HG03354 (cell line): ENCODE measurements at regions not wholly inside any gene's neighbourhood (a gene's known extent, or its start where the extent isn't known, plus 50 kb on each side); places are given as distances from the start of the nearest gene placed in this dataset.

Experiments
- ATAC-seq: cut with Tn5 transposase; IDR thresholded peaks from one replicate; pipeline ENCODE4 v1.9.1; 2021; ENCODE audit warnings: mild to moderate bottlenecking; ENCODE audit not compliant: unreplicated experiment, poor library complexity, severe bottlenecking

GRCh38 chr12:126708492-126708896 is 1558.5 kb upstream of the TMEM132C start:
- ATAC-seq = no peak

GRCh38 chr12:126718365-126718764 is 1548.6 kb upstream of the TMEM132C start:
- ATAC-seq = no peak

GRCh38 chr12:126719912-126720705 is 1546.9 kb upstream of the TMEM132C start:
- ATAC-seq = no peak

DNA sequence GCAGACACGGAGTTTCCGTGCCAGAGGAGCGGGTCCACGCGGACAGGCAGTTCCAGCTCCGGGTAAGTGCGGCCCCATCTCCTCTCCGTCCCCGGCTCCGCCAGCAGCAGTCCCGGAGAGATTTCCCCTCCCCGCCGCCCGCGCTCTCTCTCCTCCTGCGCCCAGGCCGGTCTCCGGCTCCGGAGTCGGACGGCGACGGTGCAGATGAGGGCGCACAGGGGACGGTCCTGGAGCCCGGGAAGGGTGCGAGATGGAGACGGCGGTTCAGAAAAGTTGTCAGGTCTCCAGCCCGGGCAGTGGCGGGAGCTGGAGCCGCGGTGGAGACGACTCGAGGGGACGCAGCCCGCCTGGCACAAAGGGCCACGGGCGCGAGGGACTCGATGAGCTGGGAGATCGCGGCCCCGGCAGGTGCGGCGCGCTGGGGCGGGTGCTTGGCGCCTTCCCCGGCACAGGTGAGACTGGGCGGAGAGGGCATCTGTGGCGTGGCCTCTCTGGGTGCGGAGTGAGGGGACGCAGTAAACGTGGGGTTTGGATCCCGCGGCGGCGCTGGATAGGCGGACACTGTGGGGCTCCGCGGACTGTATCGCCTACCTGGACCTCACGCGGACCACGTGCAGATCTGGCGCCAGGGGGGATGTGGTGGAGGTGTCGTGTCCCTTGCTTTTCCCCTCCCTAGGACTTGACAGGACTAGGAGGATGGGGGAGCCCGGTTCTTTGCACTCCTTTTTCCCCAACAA is 1540.3 kb upstream of the TMEM132C start:
- ATAC-seq = no peak

DNA sequence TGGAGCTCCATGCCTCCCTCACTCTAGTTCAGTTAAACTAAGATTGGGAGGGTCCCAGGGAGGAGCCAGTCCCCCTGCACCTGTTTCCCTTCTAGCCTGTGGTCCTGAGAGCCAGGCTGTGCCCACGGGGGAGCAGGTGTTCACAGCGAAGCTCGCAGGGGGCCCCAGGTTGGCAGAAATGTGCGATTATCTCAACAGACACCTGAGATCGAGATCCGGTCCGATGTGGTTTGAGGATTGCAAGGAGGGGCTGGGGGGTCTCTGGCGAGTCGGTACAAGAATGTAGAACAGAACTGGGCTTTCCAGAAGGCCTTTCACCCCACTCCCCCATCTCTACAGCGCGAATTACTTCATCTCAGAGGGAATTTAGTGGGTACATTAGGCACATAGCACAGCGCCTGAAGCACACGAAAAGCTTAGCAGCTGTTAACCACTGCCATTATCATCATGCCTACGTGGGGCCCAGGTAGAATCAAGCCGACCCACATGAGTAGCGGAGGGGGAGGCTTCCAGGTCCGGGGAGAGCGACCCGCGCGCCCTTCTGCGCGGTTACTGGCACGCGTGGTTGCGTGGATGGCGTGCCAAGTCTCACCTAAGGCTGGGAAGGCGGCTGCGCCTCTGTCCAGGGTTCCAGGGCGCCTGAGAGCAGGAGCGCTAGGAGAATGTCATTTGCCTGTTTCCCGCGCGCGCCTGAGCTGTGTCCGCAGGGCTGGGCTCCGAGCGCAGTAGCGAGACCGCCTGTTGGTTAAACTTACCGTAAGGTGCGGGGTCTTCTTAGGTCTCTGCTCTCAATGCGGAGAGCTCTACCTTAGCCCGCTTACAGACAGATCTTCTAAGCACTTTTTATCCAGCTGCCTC is 1539.5 kb upstream of the TMEM132C start:
- ATAC-seq = no peak

DNA sequence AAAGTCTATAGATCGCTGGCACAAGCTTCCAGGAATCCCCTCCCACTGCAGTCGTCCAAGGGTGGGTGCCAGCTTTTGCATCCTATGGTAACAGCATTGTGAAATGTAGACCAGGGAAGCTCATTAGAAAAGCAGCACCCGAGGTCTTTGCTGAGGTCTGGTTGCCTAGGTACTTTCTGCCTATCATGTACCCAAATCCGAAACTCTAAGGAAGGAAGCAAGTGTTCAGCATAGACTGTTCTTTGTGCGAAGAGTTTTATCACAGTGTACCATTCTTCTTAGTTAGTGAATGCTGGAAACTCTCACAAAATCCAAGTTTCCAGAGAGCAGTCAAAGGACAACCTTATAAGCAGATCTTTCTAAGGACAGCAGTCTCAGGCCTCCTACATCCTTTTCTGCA is 1532.7 kb upstream of the TMEM132C start:
- ATAC-seq = no peak

DNA sequence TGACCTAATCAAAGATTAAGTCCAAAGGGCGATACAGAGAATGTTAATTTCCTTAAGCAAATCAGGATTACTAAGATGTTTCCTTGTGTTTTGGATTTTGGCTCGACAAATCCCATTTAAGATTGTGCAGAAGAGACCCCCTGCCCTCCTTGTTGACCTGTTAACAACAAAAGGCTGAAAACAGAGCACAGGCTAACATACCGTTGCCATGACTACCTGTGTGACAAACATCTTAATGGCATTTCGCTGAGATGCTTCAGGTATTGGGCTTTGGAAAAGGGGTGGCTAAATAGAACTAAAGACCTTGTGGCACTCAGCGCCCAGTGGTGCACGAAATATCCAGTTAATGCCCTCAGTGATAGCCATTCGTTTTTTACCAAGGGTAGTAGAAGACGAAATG is 1532.3 kb upstream of the TMEM132C start:
- no peak for ATAC-seq

- no peak for ATAC-seq
Observed at GRCh38 chr12:126741536-126742240, 1525.3 kb upstream of the TMEM132C start.

DNA sequence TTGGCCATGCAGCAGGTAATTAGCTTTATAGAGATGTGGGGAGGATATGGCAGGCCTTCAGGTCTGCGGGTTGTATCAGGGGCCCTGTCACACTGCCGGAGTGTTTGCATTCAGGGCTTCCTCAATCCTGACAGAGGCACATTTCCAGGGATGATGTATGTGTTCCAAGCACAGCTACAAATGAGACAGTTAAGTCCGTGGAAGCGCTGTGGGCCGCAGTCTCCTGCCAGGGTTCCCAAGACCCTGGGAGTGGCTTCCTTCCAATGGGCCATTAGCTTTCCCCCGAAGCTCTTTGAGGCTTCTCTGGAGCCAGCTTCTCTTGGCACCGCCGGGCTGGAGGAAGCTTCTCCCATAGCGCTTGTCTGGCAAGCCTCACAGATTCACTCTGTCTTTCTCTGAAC is 1524.7 kb upstream of the TMEM132C start:
- no peak for ATAC-seq

DNA sequence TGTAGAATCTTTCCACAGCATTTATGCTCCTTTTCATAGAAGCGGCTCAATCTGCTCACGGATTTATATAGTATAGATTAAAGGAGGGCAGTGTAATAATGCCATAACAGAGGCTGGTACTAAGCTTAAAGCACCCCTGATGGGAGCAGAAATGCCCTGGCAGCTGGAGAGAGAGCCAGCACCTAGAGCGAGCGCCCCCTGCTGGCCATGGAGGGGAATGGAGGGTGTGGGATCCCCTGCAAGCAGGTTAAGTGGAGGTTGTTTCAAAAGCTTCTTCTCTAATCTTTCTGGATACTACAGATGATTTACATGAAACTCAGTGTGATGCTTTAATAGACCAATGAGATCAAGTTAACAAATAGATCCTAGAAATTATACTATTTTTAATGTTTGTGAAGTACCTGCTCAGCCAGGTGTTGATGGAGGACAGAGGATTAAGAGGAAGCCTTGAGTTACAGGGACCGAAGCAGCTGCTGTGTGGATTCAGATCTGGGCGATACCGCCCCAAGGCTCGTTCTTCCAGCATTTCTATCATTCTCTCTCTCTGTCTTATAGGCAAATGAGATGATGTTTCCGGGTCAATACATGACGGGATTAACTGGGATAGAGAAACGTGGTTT is 1519.3 kb upstream of the TMEM132C start:
- peak; percentile 79 for ATAC-seq

- no peak for ATAC-seq
Observed at GRCh38 chr12:126752021-126752420, 1514.9 kb upstream of the TMEM132C start.

- ATAC-seq = no peak
Observed at GRCh38 chr12:126757326-126757725, 1509.6 kb upstream of the TMEM132C start.

- ATAC-seq = no peak
Observed at GRCh38 chr12:126760092-126760491, 1506.9 kb upstream of the TMEM132C start.

GRCh38 chr12:126761420-126761819 is 1505.5 kb upstream of the TMEM132C start:
- no peak for ATAC-seq

GRCh38 chr12:126762150-126762549 is 1504.8 kb upstream of the TMEM132C start:
- no peak for ATAC-seq

- no peak for ATAC-seq
Observed at GRCh38 chr12:126763359-126763758, 1503.6 kb upstream of the TMEM132C start.

DNA sequence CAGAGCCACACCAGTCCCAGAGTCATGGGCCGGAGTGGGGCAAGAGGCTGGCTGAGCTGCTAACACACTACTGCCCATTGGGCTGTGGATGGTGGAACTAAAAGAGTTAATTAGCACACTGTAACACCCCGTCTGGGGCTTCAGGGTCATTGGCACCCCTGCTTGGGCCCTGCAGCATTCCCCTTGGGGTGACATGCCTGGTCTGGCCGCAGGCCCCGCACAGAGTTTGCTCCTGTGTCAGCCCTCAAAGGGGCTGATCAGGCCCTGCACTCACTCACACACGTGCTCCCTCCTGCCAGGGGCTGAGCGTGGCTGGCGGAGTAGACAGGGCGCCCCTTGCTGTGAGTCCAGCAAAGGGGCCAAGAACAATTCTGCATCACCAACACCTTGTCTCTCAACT is 1499.6 kb upstream of the TMEM132C start:
- no peak for ATAC-seq

- ATAC-seq = no peak
Observed at GRCh38 chr12:126768517-126768916, 1498.5 kb upstream of the TMEM132C start.

DNA sequence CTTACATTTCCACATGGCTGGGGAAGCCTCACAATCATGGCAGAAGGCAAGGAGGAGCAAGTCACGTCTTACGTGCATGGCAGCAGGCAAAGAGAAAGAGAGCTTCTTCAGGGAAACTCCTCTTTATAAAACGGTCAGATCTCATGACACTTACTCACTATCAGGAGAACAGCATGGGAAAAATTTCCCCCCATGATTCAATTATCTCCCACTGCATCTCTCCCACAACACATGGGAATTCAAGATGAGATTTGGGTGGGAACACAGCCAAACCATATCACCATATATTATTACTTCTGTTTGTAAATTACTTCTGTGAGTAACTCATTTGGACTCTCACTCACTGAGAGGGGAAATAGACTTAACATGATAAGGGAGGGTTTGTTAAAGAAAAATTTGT is 1496.8 kb upstream of the TMEM132C start:
- no peak for ATAC-seq
